ENCODE measurements at regions not wholly inside any gene's neighbourhood (a gene's known extent, or its start where the extent isn't known, plus 50 kb on each side); places are given as distances from the start of the nearest gene placed in this dataset.
"Not testable (repeated sequence)": the region's sequence is repeated elsewhere in the genome, so short reads cannot be mapped to it uniquely, and the experiment has no call there.

- no peak for DNase-seq
- Mint-ChIP-seq H3K4me3 (no peak overlapping the region), H3K9me3 (no peaks in the 10 kb centered on the region), H3K27me3 (ENCODE audit: low read depth, poor library complexity) (peaks cover 4% of the 10 kb centered on the region), H3K4me1 (no peaks in the 10 kb centered on the region), H3K27ac (no peak overlapping the region), H3K36me3 (ENCODE audit: low read depth) (no peaks in the 10 kb centered on the region)
- no peak for TF ChIP-seq CTCF (IDR thresholded peaks at IDR 0.05)
Observed at GRCh38 chr4:138344054-138344453, 101.9 kb upstream of the SLC7A11 start.

GRCh38 chr4:138341739-138342415, 99.7 kb upstream of the SLC7A11 start:
- TF ChIP-seq CTCF (IDR thresholded peaks at IDR 0.05) = no peak
- Mint-ChIP-seq H3K27ac (no peak overlapping the region), H3K4me3 (no peak overlapping the region), H3K4me1 (no peaks in the 10 kb centered on the region), H3K9me3 (no peaks in the 10 kb centered on the region), H3K27me3 (ENCODE audit: low read depth, poor library complexity) (peaks cover 4% of the 10 kb centered on the region), H3K36me3 (ENCODE audit: low read depth) (no peaks in the 10 kb centered on the region)
- no peak for DNase-seq

DNA sequence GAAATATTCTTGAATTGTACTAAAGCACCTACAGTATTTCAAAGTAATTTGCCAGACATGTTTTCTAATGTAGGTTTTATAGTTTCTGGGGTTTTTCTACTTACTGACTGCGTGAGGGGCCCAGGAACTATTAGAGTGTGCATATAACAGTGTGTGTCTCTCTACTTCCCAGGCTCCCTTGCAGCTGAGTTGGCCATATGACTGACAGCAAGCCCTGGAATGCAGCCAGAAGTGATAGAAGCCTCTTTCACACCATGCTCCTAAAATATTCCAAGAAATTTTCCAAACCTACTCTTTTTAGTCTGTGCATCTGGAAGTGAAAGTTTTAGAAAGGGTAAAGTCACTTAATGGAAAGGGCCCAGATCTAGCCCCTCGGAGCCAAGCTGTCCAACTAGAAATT, 96.7 kb upstream of the SLC7A11 start:
- no peak for DNase-seq
- H3K36me3 Mint-ChIP-seq (ENCODE audit: low read depth) = no peaks in the 10 kb centered on the region
- H3K27me3 Mint-ChIP-seq (ENCODE audit: low read depth, poor library complexity) = peaks cover 4% of the 10 kb centered on the region
- H3K4me1 Mint-ChIP-seq = no peaks in the 10 kb centered on the region
- H3K27ac Mint-ChIP-seq = no peak overlapping the region
- no peak for TF ChIP-seq CTCF (IDR thresholded peaks at IDR 0.05)
- no peak overlapping the region for H3K4me3 Mint-ChIP-seq
- H3K9me3 Mint-ChIP-seq = no peaks in the 10 kb centered on the region

DNA sequence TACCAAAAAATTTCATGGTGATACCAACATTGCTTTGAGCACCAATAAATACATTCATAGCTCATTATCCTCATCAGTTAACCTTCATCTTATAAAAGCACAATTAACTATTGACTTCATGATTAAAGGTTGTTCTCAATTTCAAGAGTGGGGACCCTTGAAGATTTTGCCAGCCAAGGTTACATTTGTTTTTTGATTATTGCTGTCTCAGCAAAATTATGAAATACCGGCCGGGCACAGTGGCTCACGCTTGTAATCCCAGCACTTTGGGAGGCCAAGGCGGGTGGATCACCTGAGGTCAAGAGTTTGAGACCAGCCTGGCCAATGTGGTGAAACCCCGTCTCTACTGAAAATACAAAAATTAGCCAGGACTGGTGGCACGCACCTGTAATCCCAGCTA, 96.1 kb upstream of the SLC7A11 start:
- H3K27me3 Mint-ChIP-seq (ENCODE audit: low read depth, poor library complexity); H3K4me1 Mint-ChIP-seq; H3K36me3 Mint-ChIP-seq (ENCODE audit: low read depth): not testable (repeated sequence)

DNA sequence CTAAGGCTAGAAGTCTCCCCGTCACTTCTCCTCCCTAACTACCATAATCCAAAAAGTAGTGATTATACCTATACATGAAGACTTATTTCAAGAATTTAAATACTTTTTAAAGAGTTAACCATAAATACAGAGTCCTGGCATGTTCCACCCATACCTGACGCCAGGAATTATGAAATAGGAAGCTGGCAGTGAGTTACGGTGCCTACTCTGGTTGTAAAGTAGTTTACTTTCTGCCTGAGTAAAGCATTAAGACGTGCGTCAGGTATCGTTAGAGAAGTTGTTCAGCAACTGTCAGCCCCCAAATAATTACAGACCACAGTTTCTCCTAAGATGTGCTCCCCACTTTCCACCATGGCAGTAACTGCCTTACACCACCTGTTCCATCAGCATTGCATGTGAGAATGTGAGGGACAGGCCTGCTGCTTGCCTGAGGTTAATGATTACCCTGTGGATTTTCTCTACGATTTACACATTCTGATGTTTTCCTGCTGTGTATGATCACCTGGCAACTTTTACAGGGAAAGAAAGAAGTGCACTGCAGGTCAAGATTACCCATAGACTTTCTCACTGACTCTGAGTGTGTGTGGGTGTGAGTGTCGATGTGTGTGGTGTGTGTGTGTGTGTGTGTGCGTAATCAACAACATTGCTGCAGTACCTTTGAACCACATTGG, 92.3 kb upstream of the SLC7A11 start:
- no peak for TF ChIP-seq CTCF (IDR thresholded peaks at IDR 0.05)
- Mint-ChIP-seq H3K27me3 (ENCODE audit: low read depth, poor library complexity) (peaks cover 2% of the 10 kb centered on the region), H3K4me1 (peaks cover 6% of the 10 kb centered on the region), H3K27ac (no peak overlapping the region), H3K4me3 (no peak overlapping the region), H3K9me3 (peaks cover 16% of the 10 kb centered on the region), H3K36me3 (ENCODE audit: low read depth) (no peaks in the 10 kb centered on the region)
- no peak for DNase-seq

More for the DNA sequence above, 96.1 kb upstream of the SLC7A11 start:
- DNase-seq, H3K9me3 Mint-ChIP-seq, H3K27ac Mint-ChIP-seq, H3K4me3 Mint-ChIP-seq: not testable (repeated sequence)

- not testable (repeated sequence) for H3K36me3 Mint-ChIP-seq (ENCODE audit: low read depth); DNase-seq; H3K27me3 Mint-ChIP-seq (ENCODE audit: low read depth, poor library complexity); H3K27ac Mint-ChIP-seq; H3K4me1 Mint-ChIP-seq
- Mint-ChIP-seq H3K4me3 (peak overlapping the region; percentile 18), H3K9me3 (peaks cover 16% of the 10 kb centered on the region)
Observed at GRCh38 chr4:138332415-138332814, 90.3 kb upstream of the SLC7A11 start.

- H3K27me3 Mint-ChIP-seq (ENCODE audit: low read depth, poor library complexity) = peaks cover 2% of the 10 kb centered on the region
- peaks cover 12% of the 10 kb centered on the region for H3K4me1 Mint-ChIP-seq
- DNase-seq = no peak
- H3K27ac Mint-ChIP-seq = no peak overlapping the region
- H3K36me3 Mint-ChIP-seq (ENCODE audit: low read depth) = no peaks in the 10 kb centered on the region
- no peak overlapping the region for H3K4me3 Mint-ChIP-seq
- peaks cover 16% of the 10 kb centered on the region for H3K9me3 Mint-ChIP-seq
- TF ChIP-seq CTCF (IDR thresholded peaks at IDR 0.05) = no peak
Observed at GRCh38 chr4:138330531-138330930, 88.4 kb upstream of the SLC7A11 start.

Data from nephron progenitor cell (in vitro differentiated cells).